ENCODE measurements at regions not wholly inside any gene's neighbourhood (a gene's known extent, or its start where the extent isn't known, plus 50 kb on each side); places are given as distances from the start of the nearest gene placed in this dataset.

- no peak for TF ChIP-seq CTCF (IDR thresholded peaks at IDR 0.05; ENCODE audit: low read depth, low read length, missing control alignments)
- Histone ChIP-seq H3K27ac (no peak overlapping the region), H3K36me3 (replicated peaks) (no peaks in the 10 kb centered on the region), H3K27me3 (replicated peaks) (no peaks in the 10 kb centered on the region), H3K4me3 (ENCODE audit: low read depth, low read length) (no peak overlapping the region)
- in situ Hi-C loops (cut with HindIII; ENCODE audit: low pct_ligation_motif_present, low sequenced_read_pairs), result no loop called here
- no peak for DNase-seq
Measured at GRCh38 chr12:118513611-118514010, 137.3 kb downstream of the SUDS3 start.

GRCh38 chr12:118514297-118514696 lies 137.9 kb downstream of the SUDS3 start:
- H3K27me3 ChIP-seq (replicated peaks), result no peaks in the 10 kb centered on the region
- H3K36me3 ChIP-seq (replicated peaks), result no peaks in the 10 kb centered on the region
- in situ Hi-C loops (cut with HindIII; ENCODE audit: low pct_ligation_motif_present, low sequenced_read_pairs), result no loop called here
- no peak overlapping the region for H3K27ac ChIP-seq
- TF ChIP-seq CTCF (IDR thresholded peaks at IDR 0.05; ENCODE audit: low read depth, low read length, missing control alignments), result no peak
- no peak overlapping the region for H3K4me3 ChIP-seq (ENCODE audit: low read depth, low read length)
- no peak for DNase-seq

GRCh38 chr12:118520214-118521035 lies 144.1 kb downstream of the SUDS3 start:
- in situ Hi-C loops (cut with HindIII; ENCODE audit: low pct_ligation_motif_present, low sequenced_read_pairs), result no loop called here
- no peaks in the 10 kb centered on the region for H3K27me3 ChIP-seq (replicated peaks)
- H3K36me3 ChIP-seq (replicated peaks), result no peaks in the 10 kb centered on the region
- TF ChIP-seq CTCF (IDR thresholded peaks at IDR 0.05; ENCODE audit: low read depth, low read length, missing control alignments), result no peak
- DNase-seq, result no peak
- H3K4me3 ChIP-seq (ENCODE audit: low read depth, low read length), result no peak overlapping the region
- no peak overlapping the region for H3K27ac ChIP-seq

GRCh38 chr12:118521036-118521370 lies 144.6 kb downstream of the SUDS3 start:
- Histone ChIP-seq H3K27ac (no peak overlapping the region), H3K27me3 (replicated peaks) (no peaks in the 10 kb centered on the region), H3K4me3 (ENCODE audit: low read depth, low read length) (no peak overlapping the region), H3K36me3 (replicated peaks) (no peaks in the 10 kb centered on the region)
- DNase-seq, result no peak
- in situ Hi-C loops (cut with HindIII; ENCODE audit: low pct_ligation_motif_present, low sequenced_read_pairs), result no loop called here
- TF ChIP-seq CTCF (IDR thresholded peaks at IDR 0.05; ENCODE audit: low read depth, low read length, missing control alignments), result no peak

- no peaks in the 10 kb centered on the region for H3K27me3 ChIP-seq (replicated peaks)
- no peak for DNase-seq
- no peak overlapping the region for H3K4me3 ChIP-seq (ENCODE audit: low read depth, low read length)
- H3K36me3 ChIP-seq (replicated peaks), result no peaks in the 10 kb centered on the region
- TF ChIP-seq CTCF (IDR thresholded peaks at IDR 0.05; ENCODE audit: low read depth, low read length, missing control alignments), result no peak
- in situ Hi-C loops (cut with HindIII; ENCODE audit: low pct_ligation_motif_present, low sequenced_read_pairs), result no loop called here
- no peak overlapping the region for H3K27ac ChIP-seq
Measured at GRCh38 chr12:118524446-118524845, 148.1 kb downstream of the SUDS3 start.

- Histone ChIP-seq H3K27me3 (replicated peaks) (no peaks in the 10 kb centered on the region), H3K36me3 (replicated peaks) (no peaks in the 10 kb centered on the region), H3K27ac (no peak overlapping the region), H3K4me3 (ENCODE audit: low read depth, low read length) (no peak overlapping the region)
- no peak for TF ChIP-seq CTCF (IDR thresholded peaks at IDR 0.05; ENCODE audit: low read depth, low read length, missing control alignments)
- DNase-seq, result no peak
- in situ Hi-C loops (cut with HindIII; ENCODE audit: low pct_ligation_motif_present, low sequenced_read_pairs), result no loop called here
Measured at GRCh38 chr12:118525216-118525615, 148.9 kb downstream of the SUDS3 start.

Data from brain microvascular endothelial cell (primary cell).